ENCODE measurements at regions not wholly inside any gene's neighbourhood (a gene's known extent, or its start where the extent isn't known, plus 50 kb on each side); places are given as distances from the start of the nearest gene placed in this dataset.

DNA sequence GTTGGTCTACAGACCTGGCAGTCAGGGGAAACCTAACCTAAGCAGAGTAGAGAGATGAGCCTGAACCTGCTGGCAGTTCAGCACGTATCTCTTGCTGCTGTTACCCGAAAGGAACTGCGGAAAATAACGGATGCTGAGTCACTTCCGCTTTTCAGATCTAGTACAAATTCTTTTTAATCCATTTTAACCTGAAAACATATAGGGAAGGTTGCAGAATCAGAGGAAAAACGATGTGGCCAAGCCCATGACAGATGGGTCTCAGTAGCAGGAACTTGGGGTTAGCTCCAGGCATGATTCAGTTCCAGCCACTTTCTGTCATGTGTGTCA is 120.7 kb upstream of the ADRA1D start:
- TF ChIP-seq, protein P1, sequence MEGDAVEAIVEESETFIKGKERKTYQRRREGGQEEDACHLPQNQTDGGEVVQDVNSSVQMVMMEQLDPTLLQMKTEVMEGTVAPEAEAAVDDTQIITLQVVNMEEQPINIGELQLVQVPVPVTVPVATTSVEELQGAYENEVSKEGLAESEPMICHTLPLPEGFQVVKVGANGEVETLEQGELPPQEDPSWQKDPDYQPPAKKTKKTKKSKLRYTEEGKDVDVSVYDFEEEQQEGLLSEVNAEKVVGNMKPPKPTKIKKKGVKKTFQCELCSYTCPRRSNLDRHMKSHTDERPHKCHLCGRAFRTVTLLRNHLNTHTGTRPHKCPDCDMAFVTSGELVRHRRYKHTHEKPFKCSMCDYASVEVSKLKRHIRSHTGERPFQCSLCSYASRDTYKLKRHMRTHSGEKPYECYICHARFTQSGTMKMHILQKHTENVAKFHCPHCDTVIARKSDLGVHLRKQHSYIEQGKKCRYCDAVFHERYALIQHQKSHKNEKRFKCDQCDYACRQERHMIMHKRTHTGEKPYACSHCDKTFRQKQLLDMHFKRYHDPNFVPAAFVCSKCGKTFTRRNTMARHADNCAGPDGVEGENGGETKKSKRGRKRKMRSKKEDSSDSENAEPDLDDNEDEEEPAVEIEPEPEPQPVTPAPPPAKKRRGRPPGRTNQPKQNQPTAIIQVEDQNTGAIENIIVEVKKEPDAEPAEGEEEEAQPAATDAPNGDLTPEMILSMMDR (IDR thresholded peaks at IDR 0.05) = no peak
- TF ChIP-seq POLR2A (IDR thresholded peaks at IDR 0.05) = no peak
